ENCODE measurements at regions not wholly inside any gene's neighbourhood (a gene's known extent, or its start where the extent isn't known, plus 50 kb on each side); places are given as distances from the start of the nearest gene placed in this dataset.
A peak's percentile ranks its signal among the peaks of the same experiment; 100 is the strongest.

DNA sequence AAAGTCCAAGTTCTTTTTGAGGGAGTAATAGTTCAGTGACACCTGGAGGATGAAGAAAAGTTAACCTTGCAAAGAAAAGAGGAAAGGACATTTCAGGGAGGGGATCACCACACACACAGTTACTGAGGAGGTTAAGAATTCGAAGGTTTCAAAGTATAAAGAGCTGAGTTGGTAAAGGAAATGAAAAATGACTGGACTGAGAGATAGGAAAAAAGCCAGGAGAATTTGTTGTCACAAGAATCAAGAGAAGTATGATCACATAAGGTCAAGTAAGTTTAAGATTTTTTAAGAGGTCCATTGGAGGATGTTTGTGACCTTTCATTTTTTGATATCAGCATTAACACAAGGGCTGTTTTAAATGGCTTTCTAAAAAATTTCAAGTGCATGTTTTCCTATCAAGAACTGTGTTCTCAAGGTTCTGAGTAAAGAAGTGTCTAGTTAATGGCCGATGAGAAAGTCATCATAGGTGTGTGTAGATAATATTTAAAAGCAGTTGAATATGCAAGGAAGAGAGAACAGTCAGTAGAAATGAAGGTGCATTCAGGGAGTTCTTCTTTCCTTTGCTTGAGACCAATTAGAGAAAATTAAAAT lies 189.2 kb upstream of the RBMS3 start:
- H3K27me3 Mint-ChIP-seq, result no peaks in the 10 kb centered on the region
- DNase-seq (no peak), ATAC-seq (peak; percentile 22)
- H3K27ac Mint-ChIP-seq, result peak overlapping the region; percentile 74
- H3K36me3 Mint-ChIP-seq (ENCODE audit: low read depth), result peaks cover 2% of the 10 kb centered on the region
- H3K4me3 Mint-ChIP-seq, result no peak overlapping the region
- H3K9me3 Mint-ChIP-seq, result peaks cover 29% of the 10 kb centered on the region
- peaks cover 22% of the 10 kb centered on the region for H3K4me1 Mint-ChIP-seq

DNA sequence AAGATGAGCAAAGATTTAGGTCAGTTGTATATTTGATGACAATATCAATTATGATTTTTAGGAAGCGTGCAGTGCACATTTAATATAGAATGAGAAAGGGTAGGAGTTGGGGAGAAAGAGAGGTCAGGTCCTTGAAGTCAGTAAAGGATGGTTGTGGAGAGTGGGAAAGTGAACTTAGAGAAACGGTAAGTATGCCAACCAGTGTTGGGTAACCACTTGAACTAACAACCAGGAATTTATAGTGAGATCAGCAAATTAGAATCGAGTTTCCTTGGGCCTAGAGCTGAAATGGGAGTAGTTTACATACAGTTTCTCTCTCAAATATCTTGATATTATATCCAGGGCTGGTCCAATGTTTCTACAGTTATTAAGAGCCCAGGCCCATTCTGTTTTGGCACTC lies 188.5 kb upstream of the RBMS3 start:
- H3K27me3 Mint-ChIP-seq, result no peaks in the 10 kb centered on the region
- peak overlapping the region; percentile 74 for H3K27ac Mint-ChIP-seq
- H3K4me3 Mint-ChIP-seq, result no peak overlapping the region
- DNase-seq, result no peak
- ATAC-seq, result no peak
- peaks cover 36% of the 10 kb centered on the region for H3K9me3 Mint-ChIP-seq
- peaks cover 2% of the 10 kb centered on the region for H3K36me3 Mint-ChIP-seq (ENCODE audit: low read depth)
- H3K4me1 Mint-ChIP-seq, result peaks cover 22% of the 10 kb centered on the region

DNA sequence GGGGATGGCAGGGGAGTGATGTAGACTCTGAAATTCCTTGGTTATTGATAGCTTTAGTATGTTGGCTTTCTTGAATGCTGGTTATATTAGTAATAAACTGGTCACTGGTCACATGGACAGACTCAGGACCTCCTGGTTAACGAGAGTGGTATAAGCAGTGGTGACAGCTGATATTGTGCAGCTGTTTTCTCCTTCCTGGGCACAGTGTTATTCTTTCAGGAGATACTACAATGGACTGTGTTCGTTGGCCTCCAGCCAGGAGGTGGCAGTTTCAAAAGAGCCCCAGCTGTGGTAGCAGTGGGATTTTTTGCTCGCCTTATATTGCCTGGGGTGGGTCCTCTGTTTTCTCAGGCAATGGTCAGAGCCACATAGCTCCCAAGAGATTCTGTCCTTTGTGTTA lies 181.6 kb upstream of the RBMS3 start:
- Mint-ChIP-seq H3K27me3 (no peaks in the 10 kb centered on the region), H3K9me3 (peaks cover 24% of the 10 kb centered on the region), H3K27ac (no peak overlapping the region), H3K36me3 (ENCODE audit: low read depth) (no peaks in the 10 kb centered on the region), H3K4me1 (no peaks in the 10 kb centered on the region), H3K4me3 (no peak overlapping the region)
- ATAC-seq (no peak), DNase-seq (no peak)

DNA sequence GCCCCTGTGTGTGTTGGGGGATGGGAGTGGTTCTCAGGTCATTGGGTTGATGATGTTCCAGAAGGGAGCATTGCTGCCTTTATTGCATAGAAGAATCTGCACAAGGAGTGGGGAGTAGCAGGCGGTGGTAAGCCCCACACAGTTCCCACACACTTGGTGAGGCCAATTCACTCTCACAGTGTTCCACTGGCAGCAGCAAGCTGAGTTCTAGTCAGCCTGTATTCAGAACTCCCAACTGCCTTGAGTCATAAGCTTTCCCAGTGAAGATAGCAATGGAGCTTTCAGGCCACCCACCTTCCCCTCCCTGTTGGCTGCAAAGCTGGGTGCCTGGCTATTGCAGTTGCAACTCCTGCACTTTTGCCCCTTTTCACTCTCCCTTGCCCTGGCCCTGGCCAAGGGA lies 181.1 kb upstream of the RBMS3 start:
- ATAC-seq (no peak), DNase-seq (no peak)
- Mint-ChIP-seq H3K9me3 (peaks cover 24% of the 10 kb centered on the region), H3K4me1 (no peaks in the 10 kb centered on the region), H3K4me3 (no peak overlapping the region), H3K27me3 (no peaks in the 10 kb centered on the region), H3K27ac (no peak overlapping the region), H3K36me3 (ENCODE audit: low read depth) (no peaks in the 10 kb centered on the region)

DNA sequence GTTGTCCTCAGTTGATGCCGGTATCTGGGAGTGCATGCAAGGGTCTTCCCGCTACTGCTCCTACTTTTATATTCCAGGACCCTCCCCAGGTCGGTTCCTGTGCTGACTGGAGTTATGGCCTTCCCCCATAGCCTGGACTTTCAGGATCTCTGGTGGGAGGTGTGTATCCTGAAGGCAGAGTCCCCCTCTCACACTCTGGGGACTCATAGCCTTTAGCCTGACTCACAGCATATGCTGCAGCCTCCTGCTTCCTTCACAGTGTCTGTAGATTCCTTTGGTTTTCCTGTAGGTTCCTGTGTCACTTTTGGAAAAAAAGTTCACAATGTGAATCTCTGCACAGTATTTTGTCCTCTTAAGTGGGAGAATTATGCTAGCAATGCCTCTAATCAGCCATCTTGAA lies 180.6 kb upstream of the RBMS3 start:
- H3K27ac Mint-ChIP-seq, result no peak overlapping the region
- no peaks in the 10 kb centered on the region for H3K27me3 Mint-ChIP-seq
- H3K4me3 Mint-ChIP-seq, result no peak overlapping the region
- peaks cover 27% of the 10 kb centered on the region for H3K9me3 Mint-ChIP-seq
- DNase-seq (no peak), ATAC-seq (no peak)
- no peaks in the 10 kb centered on the region for H3K36me3 Mint-ChIP-seq (ENCODE audit: low read depth)
- H3K4me1 Mint-ChIP-seq, result no peaks in the 10 kb centered on the region

DNA sequence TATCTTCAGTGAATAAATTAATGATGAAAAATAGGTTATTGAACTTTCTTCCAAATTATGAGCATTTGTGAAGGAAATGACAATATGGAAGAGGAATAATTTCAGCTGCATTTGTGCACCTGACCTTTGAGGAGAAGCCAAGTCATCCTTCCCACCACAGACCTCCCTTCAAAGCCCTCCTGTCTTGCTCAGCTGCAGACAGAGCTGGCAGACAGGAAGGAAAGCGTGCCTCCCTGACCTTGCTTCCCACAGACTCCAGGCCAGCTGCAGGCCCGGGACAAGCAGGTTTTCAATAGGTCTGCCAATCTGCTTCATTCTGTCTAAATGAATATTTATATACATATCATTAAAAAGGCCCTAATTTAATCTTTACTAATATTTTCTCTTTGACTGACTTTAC lies 152.9 kb upstream of the RBMS3 start:
- Mint-ChIP-seq H3K27ac (no peak overlapping the region), H3K36me3 (ENCODE audit: low read depth) (no peaks in the 10 kb centered on the region)
- ATAC-seq, result no peak

DNA sequence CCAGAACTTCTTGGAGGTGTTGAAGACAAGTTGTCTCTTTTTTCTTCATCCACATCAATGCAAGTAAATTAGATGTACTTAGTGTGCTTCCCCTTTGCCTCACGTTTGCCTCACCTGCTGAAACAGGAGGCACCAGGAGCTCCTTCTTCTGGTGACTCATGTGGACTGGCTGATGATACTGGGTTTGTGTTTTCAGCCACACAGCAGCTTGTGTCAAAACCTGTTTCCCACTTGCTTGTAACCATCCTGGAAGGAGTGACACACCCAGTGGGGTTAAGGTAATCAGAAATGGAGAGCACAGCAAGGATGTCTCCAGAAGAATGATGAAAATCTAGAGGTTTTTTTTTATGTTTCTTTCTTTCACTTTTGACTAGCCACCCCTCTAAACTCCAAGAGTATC lies 143.3 kb upstream of the RBMS3 start:
- peak; percentile 75 for ATAC-seq
- H3K9me3 Mint-ChIP-seq, result no peaks in the 10 kb centered on the region
- no peak overlapping the region for H3K27ac Mint-ChIP-seq
- H3K27me3 Mint-ChIP-seq, result no peaks in the 10 kb centered on the region
- no peak overlapping the region for H3K4me3 Mint-ChIP-seq
- peaks cover 6% of the 10 kb centered on the region for H3K4me1 Mint-ChIP-seq
- no peaks in the 10 kb centered on the region for H3K36me3 Mint-ChIP-seq (ENCODE audit: low read depth)
- DNase-seq, result no peak

More for the DNA sequence above, 152.9 kb upstream of the RBMS3 start:
- no peak for DNase-seq
- H3K4me3 Mint-ChIP-seq, result no peak overlapping the region
- peaks cover 4% of the 10 kb centered on the region for H3K4me1 Mint-ChIP-seq
- H3K9me3 Mint-ChIP-seq, result no peaks in the 10 kb centered on the region
- H3K27me3 Mint-ChIP-seq, result no peaks in the 10 kb centered on the region

GRCh38 chr3:29138171-29138570 lies 142.7 kb upstream of the RBMS3 start:
- Mint-ChIP-seq H3K36me3 (ENCODE audit: low read depth) (no peaks in the 10 kb centered on the region), H3K27me3 (no peaks in the 10 kb centered on the region), H3K27ac (no peak overlapping the region), H3K4me1 (peaks cover 6% of the 10 kb centered on the region), H3K4me3 (no peak overlapping the region), H3K9me3 (no peaks in the 10 kb centered on the region)
- DNase-seq (no peak), ATAC-seq (no peak)

GRCh38 chr3:29140666-29141065 lies 140.2 kb upstream of the RBMS3 start:
- no peak overlapping the region for H3K27ac Mint-ChIP-seq
- no peak for DNase-seq
- H3K27me3 Mint-ChIP-seq, result no peaks in the 10 kb centered on the region
- peaks cover 6% of the 10 kb centered on the region for H3K4me1 Mint-ChIP-seq
- H3K4me3 Mint-ChIP-seq, result no peak overlapping the region
- H3K36me3 Mint-ChIP-seq (ENCODE audit: low read depth), result no peaks in the 10 kb centered on the region
- no peak for ATAC-seq
- no peaks in the 10 kb centered on the region for H3K9me3 Mint-ChIP-seq

DNA sequence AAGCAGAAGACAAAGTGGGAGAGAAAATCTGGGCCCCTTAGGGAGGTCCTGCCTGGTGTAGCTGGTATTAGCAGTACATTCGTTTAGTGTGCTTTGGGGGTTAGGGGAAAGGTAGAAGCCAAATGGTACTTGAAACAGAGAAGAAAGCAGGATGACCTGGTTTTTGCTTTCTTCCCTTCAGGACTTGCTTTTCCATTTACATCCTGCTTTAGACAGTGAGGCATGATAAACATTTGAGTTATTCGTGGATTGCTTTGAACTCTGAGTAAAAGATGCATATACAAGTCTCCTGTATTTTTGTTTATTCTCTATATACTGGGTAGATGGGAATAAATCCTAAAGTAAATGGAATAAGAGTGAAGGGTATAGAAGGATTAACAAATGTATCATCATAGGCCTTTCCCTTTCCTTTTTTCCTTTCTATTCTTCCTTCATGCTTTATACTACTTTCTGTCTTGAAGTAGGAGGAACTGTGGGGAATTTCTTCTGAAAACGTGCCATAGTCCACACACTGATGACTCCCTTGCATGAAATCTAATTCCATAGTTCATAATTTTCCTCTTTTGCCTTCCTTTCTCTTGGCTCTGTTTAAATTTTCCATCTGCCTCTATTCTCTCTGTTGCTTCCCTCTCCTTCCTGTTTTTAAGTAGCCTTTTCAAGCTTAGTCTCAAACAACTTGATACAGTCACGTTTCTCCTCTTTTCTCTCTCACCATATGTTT lies 139.5 kb upstream of the RBMS3 start:
- DNase-seq, result no peak
- H3K4me3 Mint-ChIP-seq, result no peak overlapping the region
- ATAC-seq, result no peak
- no peaks in the 10 kb centered on the region for H3K27me3 Mint-ChIP-seq
- H3K27ac Mint-ChIP-seq, result no peak overlapping the region
- H3K36me3 Mint-ChIP-seq (ENCODE audit: low read depth), result no peaks in the 10 kb centered on the region
- no peaks in the 10 kb centered on the region for H3K9me3 Mint-ChIP-seq
- peaks cover 6% of the 10 kb centered on the region for H3K4me1 Mint-ChIP-seq

DNA sequence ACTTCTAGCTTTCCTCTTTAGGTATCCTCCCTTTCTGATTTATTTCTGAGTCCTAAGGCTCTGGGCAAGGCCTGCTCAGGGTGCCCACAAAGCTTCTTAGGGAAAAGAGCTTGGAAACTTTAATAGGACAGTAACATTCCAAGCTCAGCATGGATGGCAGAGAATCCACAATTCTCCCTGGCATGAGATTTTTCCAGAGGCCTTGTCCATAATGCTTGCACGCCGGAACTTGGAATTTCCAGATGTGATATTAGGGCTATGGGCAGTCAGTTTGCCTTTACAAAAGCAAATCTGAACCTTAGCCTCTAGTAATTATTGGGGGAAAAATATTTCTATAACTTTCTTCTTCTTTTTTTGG lies 139.0 kb upstream of the RBMS3 start:
- Mint-ChIP-seq H3K36me3 (ENCODE audit: low read depth) (no peaks in the 10 kb centered on the region), H3K27me3 (no peaks in the 10 kb centered on the region), H3K27ac (no peak overlapping the region), H3K4me1 (peaks cover 6% of the 10 kb centered on the region), H3K9me3 (no peaks in the 10 kb centered on the region), H3K4me3 (no peak overlapping the region)
- no peak for DNase-seq
- no peak for ATAC-seq

GRCh38 chr3:29143151-29143550 lies 137.7 kb upstream of the RBMS3 start:
- no peak for ATAC-seq
- no peaks in the 10 kb centered on the region for H3K36me3 Mint-ChIP-seq (ENCODE audit: low read depth)
- no peak overlapping the region for H3K27ac Mint-ChIP-seq
- peaks cover 2% of the 10 kb centered on the region for H3K4me1 Mint-ChIP-seq
- H3K9me3 Mint-ChIP-seq, result no peaks in the 10 kb centered on the region
- DNase-seq, result no peak
- H3K27me3 Mint-ChIP-seq, result no peaks in the 10 kb centered on the region
- H3K4me3 Mint-ChIP-seq, result no peak overlapping the region

DNA sequence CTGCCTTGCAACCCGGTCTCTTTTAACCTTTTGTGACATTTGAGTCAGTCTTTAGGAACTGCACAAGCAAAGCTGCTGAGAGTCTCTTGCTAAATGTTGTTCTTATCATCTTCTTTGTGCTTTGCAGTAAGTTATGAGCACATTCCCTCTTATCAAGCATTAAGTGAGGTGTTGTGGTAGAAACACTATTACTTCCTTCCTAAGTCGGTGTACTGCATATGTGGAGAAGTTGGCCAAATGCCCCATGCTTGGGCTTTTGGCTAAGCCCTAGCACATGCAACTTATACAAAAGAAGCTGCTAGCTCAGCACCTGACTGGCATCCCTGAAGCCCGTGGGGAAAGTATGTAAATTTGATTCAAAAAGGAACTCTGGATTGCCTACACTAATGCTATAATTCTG lies 136.5 kb upstream of the RBMS3 start:
- Mint-ChIP-seq H3K36me3 (ENCODE audit: low read depth) (no peaks in the 10 kb centered on the region), H3K27me3 (no peaks in the 10 kb centered on the region), H3K9me3 (no peaks in the 10 kb centered on the region), H3K27ac (no peak overlapping the region), H3K4me1 (peaks cover 2% of the 10 kb centered on the region), H3K4me3 (no peak overlapping the region)
- no peak for ATAC-seq
- no peak for DNase-seq

DNA sequence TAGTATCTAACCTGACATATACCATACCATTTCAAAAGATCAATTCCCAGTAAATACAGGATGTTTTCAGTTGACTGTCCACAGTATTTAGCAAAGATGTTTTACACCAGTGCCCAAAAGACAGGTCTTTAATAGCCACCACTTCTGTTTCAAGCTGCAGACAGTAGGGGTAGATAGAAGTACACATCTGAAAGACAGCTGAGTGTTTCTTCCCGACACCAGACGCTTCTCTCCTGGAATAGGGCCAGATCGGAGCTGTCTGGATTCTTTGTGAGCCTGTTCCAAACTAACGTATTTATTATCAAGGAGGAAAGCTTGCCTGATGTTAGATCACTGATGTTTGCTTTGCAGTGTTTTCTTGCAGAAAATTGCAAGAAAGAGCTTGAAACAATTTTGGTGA lies 136.1 kb upstream of the RBMS3 start:
- Mint-ChIP-seq H3K4me3 (no peak overlapping the region), H3K27me3 (no peaks in the 10 kb centered on the region), H3K4me1 (peaks cover 2% of the 10 kb centered on the region), H3K27ac (no peak overlapping the region), H3K9me3 (no peaks in the 10 kb centered on the region), H3K36me3 (ENCODE audit: low read depth) (no peaks in the 10 kb centered on the region)
- ATAC-seq (no peak), DNase-seq (no peak)

DNA sequence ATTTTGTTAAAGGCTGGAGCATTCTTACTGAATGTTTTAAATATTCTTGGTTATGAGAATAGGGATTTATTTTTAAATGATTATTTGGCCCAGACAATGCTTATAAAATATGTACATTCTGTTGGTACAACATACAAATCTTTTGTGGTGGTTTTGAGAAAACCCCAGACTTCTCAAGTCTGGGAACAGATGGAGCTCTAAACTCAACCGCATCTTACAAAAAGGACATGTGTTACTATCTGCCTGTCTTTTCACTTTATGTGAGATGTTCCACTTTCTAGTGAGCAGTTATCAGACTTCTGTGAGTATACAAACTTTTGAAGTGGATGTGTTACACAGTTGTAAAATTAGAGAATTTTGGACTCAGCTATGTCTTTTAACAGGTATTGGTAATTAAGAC lies 135.5 kb upstream of the RBMS3 start:
- no peak for ATAC-seq

GRCh38 chr3:29152379-29152778 lies 128.5 kb upstream of the RBMS3 start:
- ATAC-seq, result no peak
- Mint-ChIP-seq H3K4me1 (peaks cover 14% of the 10 kb centered on the region), H3K27ac (no peak overlapping the region), H3K4me3 (no peak overlapping the region), H3K9me3 (no peaks in the 10 kb centered on the region), H3K27me3 (no peaks in the 10 kb centered on the region), H3K36me3 (ENCODE audit: low read depth) (no peaks in the 10 kb centered on the region)
- no peak for DNase-seq

More for the DNA sequence above, 135.5 kb upstream of the RBMS3 start:
- no peak for DNase-seq
- no peaks in the 10 kb centered on the region for H3K27me3 Mint-ChIP-seq
- H3K4me1 Mint-ChIP-seq, result peaks cover under 1% of the 10 kb centered on the region
- H3K36me3 Mint-ChIP-seq (ENCODE audit: low read depth), result no peaks in the 10 kb centered on the region
- no peak overlapping the region for H3K27ac Mint-ChIP-seq
- no peak overlapping the region for H3K4me3 Mint-ChIP-seq
- H3K9me3 Mint-ChIP-seq, result no peaks in the 10 kb centered on the region
